Stomach smooth muscle (tissue), 2 donors: ENCODE measurements at regions not wholly inside any gene's neighbourhood (a gene's known extent, or its start where the extent isn't known, plus 50 kb on each side); places are given as distances from the start of the nearest gene placed in this dataset.

ENCODE experiments used
- H3K27ac ChIP-seq: one replicate; pipeline ENCODE4 v1.7.0; 2013; ENCODE audit warnings: mild to moderate bottlenecking, low read length, inconsistent platforms
- H3K27me3 ChIP-seq, 2 donors: one replicate each; pipeline ENCODE4 v1.7.0; 2013; ENCODE audit warnings: low read length in 2 of 2; ENCODE audit not compliant: insufficient read depth in 2 of 2, control insufficient read depth in 1 of 2
- H3K36me3 ChIP-seq, 2 donors: one replicate each; pipeline ENCODE4 v1.7.0; 2013; ENCODE audit warnings: low read length in 2 of 2; ENCODE audit not compliant: control insufficient read depth in 2 of 2, insufficient read depth in 2 of 2
- H3K4me1 ChIP-seq: one replicate; pipeline ENCODE4 v1.7.0; 2013; ENCODE audit warnings: low read length; ENCODE audit not compliant: control insufficient read depth, insufficient read depth
- H3K4me3 ChIP-seq, 2 donors: one replicate each; pipeline ENCODE4 v1.7.0; 2013; ENCODE audit warnings: low read length in 2 of 2
- H3K9ac ChIP-seq, 2 donors: one replicate each; pipeline ENCODE4 v1.7.0; 2013; ENCODE audit warnings: low read length in 2 of 2, mild to moderate bottlenecking in 1 of 2
- H3K9me3 ChIP-seq, 2 donors: one replicate each; pipeline ENCODE4 v1.7.0; 2013; ENCODE audit warnings: low read length in 2 of 2; ENCODE audit not compliant: control insufficient read depth in 2 of 2
- donor health status: healthy.
- donor health status: Pancreatic carcinoma.

- Histone ChIP-seq H3K27me3 (no peaks in the 10 kb centered on the region), H3K9me3 (no peaks in the 10 kb centered on the region), H3K4me1 (no peaks in the 10 kb centered on the region), H3K4me3 (no peak overlapping the region), H3K36me3 (no peaks in the 10 kb centered on the region), H3K27ac (no peak overlapping the region), H3K9ac (no peak overlapping the region)
Observed at GRCh38 chr13:22625691-22626090, 555.1 kb upstream of the SGCG start.

GRCh38 chr13:22629374-22629773 is 551.4 kb upstream of the SGCG start:
- no peaks in the 10 kb centered on the region for H3K9me3 ChIP-seq
- H3K27ac ChIP-seq = no peak overlapping the region
- H3K4me3 ChIP-seq = no peak overlapping the region
- no peaks in the 10 kb centered on the region for H3K27me3 ChIP-seq
- H3K4me1 ChIP-seq = no peaks in the 10 kb centered on the region
- H3K9ac ChIP-seq = no peak overlapping the region
- no peaks in the 10 kb centered on the region for H3K36me3 ChIP-seq

- Histone ChIP-seq H3K4me3 (no peak overlapping the region), H3K9ac (no peak overlapping the region), H3K27ac (no peak overlapping the region), H3K36me3 (no peaks in the 10 kb centered on the region), H3K4me1 (no peaks in the 10 kb centered on the region), H3K27me3 (no peaks in the 10 kb centered on the region), H3K9me3 (no peaks in the 10 kb centered on the region)
Observed at GRCh38 chr13:22642088-22642487, 538.7 kb upstream of the SGCG start.

GRCh38 chr13:22644941-22645340 is 535.8 kb upstream of the SGCG start:
- Histone ChIP-seq H3K9ac (no peak overlapping the region), H3K27ac (no peak overlapping the region), H3K27me3 (no peaks in the 10 kb centered on the region), H3K36me3 (no peaks in the 10 kb centered on the region), H3K4me1 (no peaks in the 10 kb centered on the region), H3K9me3 (no peaks in the 10 kb centered on the region), H3K4me3 (no peak overlapping the region)

GRCh38 chr13:22647156-22647850 is 533.5 kb upstream of the SGCG start:
- Histone ChIP-seq H3K27ac (no peak overlapping the region), H3K4me3 (no peak overlapping the region), H3K9me3 (no peaks in the 10 kb centered on the region), H3K4me1 (no peaks in the 10 kb centered on the region), H3K36me3 (no peaks in the 10 kb centered on the region), H3K9ac (no peak overlapping the region), H3K27me3 (no peaks in the 10 kb centered on the region)

GRCh38 chr13:22648320-22648801 is 532.4 kb upstream of the SGCG start:
- Histone ChIP-seq H3K27me3 (no peaks in the 10 kb centered on the region), H3K9me3 (no peaks in the 10 kb centered on the region), H3K4me1 (no peaks in the 10 kb centered on the region), H3K9ac (no peak overlapping the region), H3K27ac (no peak overlapping the region), H3K36me3 (no peaks in the 10 kb centered on the region), H3K4me3 (no peak overlapping the region)

- Histone ChIP-seq H3K4me3 (no peak overlapping the region), H3K27ac (no peak overlapping the region)
Observed at GRCh38 chr13:22652796-22653195, 528.0 kb upstream of the SGCG start.

GRCh38 chr13:22653866-22654265 is 526.9 kb upstream of the SGCG start:
- H3K36me3 ChIP-seq = no peaks in the 10 kb centered on the region
- no peaks in the 10 kb centered on the region for H3K4me1 ChIP-seq
- H3K9ac ChIP-seq = no peak overlapping the region
- H3K27ac ChIP-seq = no peak overlapping the region
- H3K9me3 ChIP-seq = no peaks in the 10 kb centered on the region
- H3K4me3 ChIP-seq = no peak overlapping the region
- H3K27me3 ChIP-seq = no peaks in the 10 kb centered on the region

More at GRCh38 chr13:22652796-22653195, 528.0 kb upstream of the SGCG start:
- no peaks in the 10 kb centered on the region for H3K36me3 ChIP-seq
- H3K9ac ChIP-seq = no peak overlapping the region
- no peaks in the 10 kb centered on the region for H3K27me3 ChIP-seq
- H3K4me1 ChIP-seq = no peaks in the 10 kb centered on the region
- no peaks in the 10 kb centered on the region for H3K9me3 ChIP-seq

GRCh38 chr13:22655106-22655852 is 525.5 kb upstream of the SGCG start:
- H3K9ac ChIP-seq = no peak overlapping the region
- H3K27ac ChIP-seq = no peak overlapping the region
- H3K4me3 ChIP-seq = no peak overlapping the region
- no peaks in the 10 kb centered on the region for H3K4me1 ChIP-seq
- H3K27me3 ChIP-seq = no peaks in the 10 kb centered on the region
- H3K9me3 ChIP-seq = no peaks in the 10 kb centered on the region
- H3K36me3 ChIP-seq = no peaks in the 10 kb centered on the region

- Histone ChIP-seq H3K9me3 (no peaks in the 10 kb centered on the region), H3K27me3 (no peaks in the 10 kb centered on the region), H3K9ac (no peak overlapping the region), H3K27ac (no peak overlapping the region), H3K4me3 (no peak overlapping the region), H3K4me1 (no peaks in the 10 kb centered on the region), H3K36me3 (no peaks in the 10 kb centered on the region)
Observed at GRCh38 chr13:22662771-22663170, 518.0 kb upstream of the SGCG start.

GRCh38 chr13:22665506-22665905 is 515.3 kb upstream of the SGCG start:
- no peak overlapping the region for H3K9ac ChIP-seq
- no peak overlapping the region for H3K27ac ChIP-seq
- no peaks in the 10 kb centered on the region for H3K36me3 ChIP-seq
- no peaks in the 10 kb centered on the region for H3K4me1 ChIP-seq
- no peaks in the 10 kb centered on the region for H3K27me3 ChIP-seq
- H3K9me3 ChIP-seq = no peaks in the 10 kb centered on the region
- no peak overlapping the region for H3K4me3 ChIP-seq
